ENCODE measurements at regions not wholly inside any gene's neighbourhood (a gene's known extent, or its start where the extent isn't known, plus 50 kb on each side); places are given as distances from the start of the nearest gene placed in this dataset.

DNA sequence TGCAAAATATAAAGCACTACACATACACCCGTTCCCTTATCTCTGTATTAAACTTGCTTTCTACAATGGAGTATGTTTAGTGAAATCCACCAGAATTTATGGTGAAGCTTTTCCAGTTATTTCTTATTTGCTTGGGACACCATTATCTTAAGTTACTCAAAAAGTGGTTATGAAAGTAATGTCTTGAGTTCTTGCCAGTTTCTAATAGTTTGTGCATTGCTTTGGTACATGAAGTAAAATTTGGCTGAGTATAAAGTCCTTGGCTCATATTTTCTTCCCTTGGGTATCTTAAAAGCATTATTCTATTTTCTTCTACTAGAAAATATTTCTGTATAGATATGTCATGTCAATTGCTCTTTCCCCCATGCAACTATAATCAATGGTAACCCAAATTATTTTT lies 85.2 kb downstream of the POLR1F start:
- DNase-seq (ENCODE audit: low spot score in 2 of 2) (no peak), FAIRE-seq (no peak)

DNA sequence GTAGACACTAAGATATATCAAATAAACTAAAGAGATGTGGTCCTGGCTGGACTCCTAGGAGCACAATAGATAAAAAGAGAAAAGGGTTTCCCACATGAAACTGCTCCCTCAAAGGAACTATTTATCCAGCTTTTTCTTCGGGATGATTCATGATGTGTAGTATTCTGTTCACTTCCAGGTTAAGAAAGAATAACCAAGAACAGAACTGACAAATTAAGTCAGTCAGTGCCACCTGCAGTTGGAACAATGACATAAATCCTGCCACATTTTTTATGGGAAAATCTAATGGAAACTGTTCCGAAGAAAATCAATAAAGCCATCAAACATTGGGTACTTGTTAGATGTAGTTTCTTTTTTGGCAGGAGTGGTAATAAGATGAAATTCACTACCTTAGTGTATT lies 87.1 kb downstream of the POLR1F start:
- FAIRE-seq (no peak), DNase-seq (ENCODE audit: low spot score in 2 of 2) (no peak)

DNA sequence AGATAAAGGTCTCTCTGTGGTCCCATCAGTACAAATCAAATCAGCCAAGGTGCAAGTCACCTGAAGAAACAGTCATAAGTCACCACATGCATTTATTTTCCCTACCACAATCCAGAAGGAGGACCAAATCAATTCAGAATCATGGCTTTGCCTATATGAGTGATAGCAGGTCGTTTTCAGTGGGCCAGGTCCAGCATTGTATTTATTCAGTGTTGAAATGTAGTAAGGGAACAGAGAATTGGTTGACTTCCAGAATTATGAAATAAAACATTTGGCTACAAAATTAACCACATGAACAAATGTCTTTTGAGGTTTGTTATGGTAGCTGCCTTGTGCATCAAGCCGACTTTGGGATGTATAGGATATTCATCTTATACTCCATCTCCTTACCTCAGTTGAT lies 88.4 kb downstream of the POLR1F start:
- DNase-seq (ENCODE audit: low spot score in 2 of 2) (no peak), FAIRE-seq (no peak)

DNA sequence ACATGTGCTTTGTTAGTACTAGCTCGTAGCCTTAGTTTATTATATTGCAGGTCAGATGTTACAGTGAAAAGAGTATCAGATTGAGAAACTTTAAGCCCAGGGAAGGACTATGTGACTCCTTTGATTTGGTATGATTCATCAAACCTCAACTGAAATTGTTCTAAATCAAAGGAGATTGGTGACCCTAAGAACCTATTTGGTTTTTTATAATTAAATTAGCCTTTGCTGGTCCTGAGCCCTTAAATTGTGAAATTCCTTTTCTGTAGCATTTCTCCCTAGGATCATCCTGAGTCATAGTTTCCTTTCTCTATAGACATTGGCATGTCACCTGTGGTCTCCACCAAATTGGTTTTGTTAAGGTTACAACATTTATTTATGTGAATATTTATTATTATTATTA lies 89.7 kb downstream of the POLR1F start:
- DNase-seq (ENCODE audit: low spot score in 2 of 2): no peak
- FAIRE-seq: no peak

DNA sequence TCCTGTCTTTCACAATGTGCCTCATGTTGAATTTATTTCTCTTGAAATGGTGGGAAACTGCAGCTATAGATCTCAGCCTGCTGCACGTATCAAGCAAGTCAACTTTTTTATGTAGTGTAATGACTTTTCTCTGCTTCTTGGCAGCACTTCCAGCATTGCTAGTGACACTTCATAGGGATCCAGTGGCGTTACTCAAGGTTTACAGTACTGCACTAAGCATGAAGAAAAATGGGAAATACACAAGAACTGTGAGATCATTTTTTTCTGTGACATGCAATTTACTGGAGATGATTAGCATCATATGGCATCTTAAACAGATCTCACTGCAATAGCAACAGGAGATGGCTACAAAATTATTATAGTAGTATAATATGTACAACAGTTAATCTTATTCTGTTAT lies 90.9 kb downstream of the POLR1F start:
- FAIRE-seq (no peak), DNase-seq (ENCODE audit: low spot score in 2 of 2) (no peak)

DNA sequence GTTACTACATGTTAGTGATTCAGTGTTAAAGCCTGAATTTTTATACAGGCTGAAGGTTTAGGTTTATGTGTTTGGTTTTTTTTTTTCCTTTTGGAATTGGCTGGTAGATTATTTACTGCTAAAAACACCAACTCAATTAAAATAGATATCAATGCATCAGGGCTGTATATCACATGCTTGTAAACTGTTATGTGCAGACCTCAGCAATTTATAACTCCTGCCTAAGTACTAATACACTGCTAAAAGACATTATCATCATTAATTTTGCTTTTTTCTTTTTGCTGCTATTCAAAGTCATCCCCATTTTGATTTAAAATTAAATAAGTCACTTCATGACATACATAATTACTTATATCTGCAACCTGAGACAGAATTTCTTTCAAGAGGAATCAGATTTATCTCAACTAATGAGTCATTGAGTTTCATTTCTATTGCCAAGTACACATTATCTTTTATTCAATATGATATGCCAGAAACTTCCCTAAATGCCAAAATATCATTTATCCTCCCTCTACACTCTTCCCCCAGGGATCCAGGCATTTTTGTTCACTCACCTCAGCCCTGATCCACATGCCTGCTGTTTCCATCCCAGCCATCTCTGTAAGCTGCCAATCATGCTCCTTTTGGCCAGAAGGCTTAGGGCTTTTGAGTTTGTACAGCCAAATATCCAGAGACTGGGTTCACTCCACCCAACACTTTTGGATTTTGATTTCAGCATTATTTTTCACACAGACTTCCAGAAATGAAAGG lies 98.5 kb downstream of the POLR1F start:
- DNase-seq (ENCODE audit: low spot score in 2 of 2): no peak
- no peak for FAIRE-seq

DNA sequence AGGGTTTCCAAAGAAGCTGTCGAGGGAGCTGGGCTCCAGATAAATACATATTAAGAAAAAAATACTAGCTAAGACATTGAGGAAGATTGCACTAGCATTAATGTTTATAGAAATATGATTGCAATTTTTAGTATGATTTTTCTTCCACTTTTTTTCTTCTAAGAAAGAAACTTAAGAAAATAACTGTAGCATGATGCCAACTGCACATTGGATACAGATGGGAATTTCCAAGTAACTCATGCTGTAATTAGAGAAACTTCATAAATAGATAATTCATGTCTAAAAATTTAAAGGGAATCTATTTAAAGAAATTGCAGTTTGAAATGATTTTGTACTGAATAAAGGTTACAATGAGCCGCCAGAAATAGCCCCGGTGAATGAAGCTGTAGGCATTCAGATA lies 119.4 kb downstream of the POLR1F start:
- FAIRE-seq (no peak), DNase-seq (ENCODE audit: low spot score in 2 of 2) (no peak)

DNA sequence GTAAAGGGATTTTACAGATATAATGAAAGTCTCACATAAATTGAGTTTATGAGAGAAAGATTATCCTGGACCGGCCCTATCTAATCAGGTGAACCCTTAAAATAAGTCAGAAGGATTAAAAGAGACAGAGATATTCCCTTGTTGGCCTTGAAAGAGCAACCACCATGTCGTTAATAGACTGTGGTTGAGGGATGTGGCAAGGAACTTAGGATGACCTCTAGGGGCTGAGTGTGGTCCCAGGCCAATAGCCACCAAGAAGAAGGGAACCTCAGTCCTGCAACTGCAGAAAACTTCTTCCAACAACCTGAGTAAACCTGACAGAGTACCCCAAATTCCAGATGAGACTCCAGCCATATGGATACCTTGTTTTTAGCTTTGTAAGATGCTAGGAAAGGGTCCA lies 121.5 kb downstream of the POLR1F start:
- FAIRE-seq: no peak
- no peak for DNase-seq (ENCODE audit: low spot score in 2 of 2)

DNA sequence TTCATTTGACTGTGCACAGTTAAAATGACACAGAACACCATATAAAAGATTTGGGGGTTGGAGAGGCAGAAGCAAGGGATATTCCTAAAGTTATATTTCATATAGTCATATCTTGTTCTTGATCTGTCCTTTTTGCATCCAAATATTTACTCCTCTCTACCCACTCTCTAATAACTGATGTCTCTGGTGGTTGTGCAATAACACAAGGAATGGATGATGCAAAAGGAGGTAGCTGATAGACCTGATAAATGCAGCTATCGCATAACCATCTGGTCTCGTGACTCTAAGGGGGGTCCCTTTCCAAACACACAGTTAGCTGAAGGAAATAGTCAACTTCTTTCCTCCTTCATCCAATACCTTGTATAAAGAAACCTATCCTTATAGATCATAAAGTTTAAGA lies 123.1 kb downstream of the POLR1F start:
- FAIRE-seq: no peak

DNA sequence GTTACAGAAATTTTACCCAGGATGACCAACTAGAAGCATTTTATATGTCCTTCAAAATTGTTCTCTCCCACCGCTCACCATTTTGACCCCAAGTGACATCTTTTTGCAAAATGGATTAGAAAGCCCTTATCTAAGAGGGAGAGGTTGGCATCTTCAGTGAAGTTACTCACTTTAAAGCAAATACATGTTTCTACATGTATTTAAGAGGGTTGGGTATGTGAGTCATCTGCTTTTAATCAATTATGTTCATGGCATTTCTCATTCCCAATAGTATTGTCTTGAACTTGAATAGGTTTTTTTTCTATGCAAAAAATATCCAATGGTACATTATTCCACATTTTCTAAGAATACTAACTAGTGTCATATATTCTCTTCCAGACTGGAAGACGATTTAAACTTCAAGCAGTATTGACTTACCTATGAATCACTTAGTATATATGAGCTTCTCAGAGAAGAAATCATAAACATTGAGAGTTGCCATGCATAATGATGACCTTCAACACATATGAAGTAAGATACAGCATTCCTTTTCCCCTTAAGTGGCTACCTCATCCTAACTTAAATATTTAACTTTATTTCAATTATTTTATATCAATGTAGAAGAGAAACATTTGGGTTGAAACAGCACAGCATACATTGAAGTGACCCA lies 132.8 kb downstream of the POLR1F start:
- FAIRE-seq (no peak), DNase-seq (ENCODE audit: low spot score in 2 of 2) (no peak)

More for the DNA sequence above, 123.1 kb downstream of the POLR1F start:
- no peak for DNase-seq (ENCODE audit: low spot score in 2 of 2)

DNA sequence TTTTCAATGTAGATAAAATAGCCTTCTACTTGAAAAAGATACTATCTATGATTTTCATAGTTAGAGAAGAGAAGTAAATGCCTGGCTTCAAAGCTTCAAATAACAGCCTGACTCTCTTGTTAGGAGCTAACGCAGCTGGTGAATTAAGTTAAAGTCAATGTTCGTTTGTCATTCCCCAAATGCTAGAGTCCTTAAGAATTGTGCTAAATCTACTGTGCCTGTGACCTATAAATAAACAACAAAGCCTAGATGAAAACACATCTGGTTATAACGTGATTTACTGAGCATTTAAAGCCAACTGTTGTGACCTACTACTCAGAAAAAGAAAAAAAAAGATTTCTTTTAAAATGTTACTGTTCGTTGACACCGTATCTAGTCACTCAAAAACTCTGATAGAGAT lies 134.7 kb downstream of the POLR1F start:
- FAIRE-seq (no peak), DNase-seq (ENCODE audit: low spot score in 2 of 2) (no peak)

DNA sequence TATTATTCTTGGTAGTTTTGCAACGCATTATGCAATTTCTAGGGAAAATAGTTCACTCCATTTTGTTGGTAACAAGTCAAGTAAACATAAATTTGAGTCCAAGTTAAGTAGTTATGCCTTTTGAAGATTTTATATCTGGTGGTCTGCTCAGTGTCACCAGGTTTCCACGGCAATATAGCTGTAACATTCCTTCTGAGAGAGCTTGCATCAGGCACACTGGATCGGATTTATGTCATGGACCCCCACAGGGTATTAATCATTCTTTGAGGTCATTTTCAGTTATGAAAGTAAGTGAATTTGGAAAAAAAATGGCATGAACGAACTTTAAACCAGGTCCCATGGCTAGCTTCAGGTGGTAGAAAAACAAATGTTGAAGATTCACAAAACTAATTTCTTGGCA lies 136.3 kb downstream of the POLR1F start:
- DNase-seq (ENCODE audit: low spot score in 2 of 2) (no peak), FAIRE-seq (no peak)

DNA sequence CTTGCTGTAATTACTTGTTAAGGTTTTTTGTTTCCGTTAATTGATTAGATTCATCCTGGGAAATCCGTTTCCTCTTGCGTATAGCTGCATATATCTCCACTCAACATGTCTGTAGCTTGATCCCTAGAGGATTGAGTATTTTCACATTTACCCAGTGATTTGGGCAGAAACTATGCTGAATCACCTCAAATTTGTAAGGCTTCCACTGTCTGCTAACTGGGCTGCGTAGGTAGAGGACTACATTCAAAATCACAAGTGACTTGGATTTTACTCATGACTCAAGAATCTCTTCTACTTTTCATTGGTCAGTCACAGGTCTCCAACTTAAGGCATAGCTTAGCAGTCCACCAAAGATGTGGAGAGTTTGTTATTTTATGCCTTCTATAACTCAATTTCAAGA lies 141.8 kb downstream of the POLR1F start:
- no peak for DNase-seq (ENCODE audit: low spot score in 2 of 2)
- FAIRE-seq: no peak

DNA sequence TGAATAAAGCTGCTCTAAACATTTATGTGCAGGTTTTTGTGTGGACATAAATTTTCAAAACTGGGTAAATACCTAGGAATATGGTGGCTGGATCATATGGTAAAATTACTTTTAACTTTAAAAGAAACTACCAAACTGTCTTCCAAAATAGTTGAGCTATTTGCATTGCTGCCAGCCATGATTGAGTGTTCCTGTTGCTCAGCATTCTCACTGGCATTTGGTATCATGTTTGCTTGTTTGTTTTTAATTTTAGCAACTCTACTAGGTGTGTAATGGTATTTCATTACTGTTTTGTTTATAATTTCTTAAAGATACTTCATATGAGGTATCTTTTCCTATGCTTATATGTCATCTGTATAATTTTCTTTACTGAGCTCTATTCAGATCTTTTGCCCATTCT lies 143.2 kb downstream of the POLR1F start:
- FAIRE-seq (no peak), DNase-seq (ENCODE audit: low spot score in 2 of 2) (no peak)

DNA sequence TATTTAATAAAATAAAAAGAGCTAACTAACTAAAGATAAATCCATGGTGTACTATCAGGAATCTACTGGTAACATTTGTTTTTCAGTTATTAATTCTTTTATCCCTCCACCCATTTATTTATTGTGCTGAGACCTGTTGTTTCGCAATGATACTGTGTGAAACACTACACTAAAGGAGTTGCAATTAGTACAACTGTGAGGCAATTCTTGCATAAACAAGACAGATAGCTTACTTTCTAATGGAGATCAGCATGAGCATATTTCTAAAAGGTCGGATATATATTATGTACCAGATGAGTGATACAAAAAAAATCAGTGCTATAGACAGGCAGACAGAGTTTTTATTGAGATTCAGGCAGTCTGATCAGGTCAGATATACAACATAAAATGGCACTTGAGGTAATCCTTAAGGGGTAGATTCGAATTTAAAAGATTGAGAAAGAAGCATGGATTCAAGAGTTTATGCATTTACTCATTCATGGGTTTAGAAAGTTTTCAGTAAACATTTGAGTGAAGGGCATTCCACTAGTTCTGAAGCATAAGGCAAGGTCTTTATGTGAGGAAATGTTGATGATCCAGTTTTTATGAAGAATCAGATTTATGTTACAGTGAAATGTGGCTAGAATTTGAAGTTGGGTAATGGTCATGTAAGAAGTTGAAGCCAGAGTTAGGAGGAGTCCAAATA lies 147.6 kb downstream of the POLR1F start:
- DNase-seq (ENCODE audit: low spot score in 2 of 2) (no peak), FAIRE-seq (no peak)

DNA sequence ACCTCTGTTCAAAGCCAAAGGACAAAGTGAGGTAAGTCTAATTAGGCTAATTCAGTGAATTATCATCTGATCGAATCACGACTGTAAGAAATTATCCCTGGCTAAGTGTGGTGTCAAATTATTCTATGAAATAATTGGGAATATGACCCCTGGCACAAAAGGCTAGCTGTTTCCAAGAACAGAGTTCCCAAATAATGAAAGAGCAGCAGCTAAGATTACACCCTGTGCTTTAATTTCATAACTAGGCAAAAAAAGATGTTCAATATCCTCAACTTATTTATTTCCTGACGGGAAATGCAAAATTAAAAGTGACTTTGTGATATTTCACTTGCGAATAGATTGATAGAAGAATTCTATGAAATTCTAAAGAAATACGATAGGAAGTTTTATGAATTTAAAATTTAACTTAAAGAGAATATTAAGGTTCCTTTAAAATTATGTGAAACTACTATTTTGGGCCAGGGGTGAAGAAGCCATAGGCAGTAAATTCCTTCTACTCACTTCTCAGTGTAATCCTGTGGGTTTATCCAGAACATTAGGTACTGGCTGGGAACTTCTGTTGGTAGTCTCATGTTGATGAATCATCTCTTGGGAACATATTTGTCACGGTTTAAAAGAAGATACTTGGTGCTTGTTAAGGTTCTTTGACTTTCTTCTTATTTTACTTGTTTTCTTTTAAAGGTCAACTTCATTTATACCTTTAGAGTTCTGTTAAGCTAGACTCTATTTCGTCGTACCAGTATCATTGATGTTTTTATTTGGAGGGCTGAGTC lies 148.5 kb downstream of the POLR1F start:
- DNase-seq (ENCODE audit: low spot score in 2 of 2) (no peak), FAIRE-seq (no peak)

DNA sequence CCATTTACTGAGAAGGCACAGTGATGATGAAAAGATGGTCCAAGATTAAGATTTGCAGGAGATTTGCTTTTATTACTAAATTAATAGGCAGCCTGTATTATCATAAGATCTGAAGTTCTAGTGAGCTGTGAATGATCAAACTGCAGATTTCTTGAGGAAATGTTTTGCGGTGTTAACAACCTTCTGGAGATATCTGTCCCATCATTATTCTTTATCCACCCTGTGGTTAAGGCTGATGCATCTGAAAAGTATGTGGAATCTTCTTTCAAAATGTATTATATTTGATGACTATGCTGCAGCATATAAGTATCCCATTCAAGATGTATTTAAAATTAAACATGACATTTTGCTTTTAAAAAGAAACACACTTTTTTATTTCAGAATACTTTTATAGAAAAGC lies 150.3 kb downstream of the POLR1F start:
- DNase-seq (ENCODE audit: low spot score in 2 of 2) (no peak), FAIRE-seq (no peak)

DNA sequence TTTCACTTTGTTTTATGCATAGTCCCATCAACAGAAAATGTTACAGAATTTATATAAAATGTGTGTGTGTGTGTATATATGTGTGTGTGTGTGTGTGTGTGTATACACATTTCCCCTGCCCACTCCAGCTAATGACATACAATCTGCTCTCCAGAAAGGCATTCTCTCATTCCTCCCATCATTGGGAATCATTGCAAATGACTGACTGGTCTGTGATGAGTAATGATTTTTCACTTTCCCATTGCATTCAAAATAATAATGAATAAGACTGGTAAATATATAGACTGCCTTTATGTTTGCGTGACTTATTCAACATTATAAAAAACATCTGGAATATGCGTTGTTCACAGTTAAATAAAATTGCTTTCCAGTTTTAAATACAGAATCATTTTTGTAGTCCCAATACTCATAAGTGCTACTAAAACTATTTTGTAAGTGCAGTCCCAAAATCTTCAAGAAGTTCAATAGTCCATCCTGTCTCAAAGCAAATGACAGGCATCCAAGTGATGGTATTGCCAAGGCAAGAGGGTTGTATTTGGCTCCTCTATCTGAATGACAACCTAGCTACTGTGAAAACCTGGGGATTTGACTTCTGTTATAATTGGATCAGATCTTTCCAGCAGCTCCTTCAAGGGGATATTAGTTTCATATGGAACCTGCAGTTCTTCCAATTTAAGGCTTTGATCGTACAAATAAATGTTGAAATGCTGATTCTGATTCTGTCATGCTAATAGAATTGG lies 150.9 kb downstream of the POLR1F start:
- FAIRE-seq: no peak
- DNase-seq (ENCODE audit: low spot score in 2 of 2): no peak

DNA sequence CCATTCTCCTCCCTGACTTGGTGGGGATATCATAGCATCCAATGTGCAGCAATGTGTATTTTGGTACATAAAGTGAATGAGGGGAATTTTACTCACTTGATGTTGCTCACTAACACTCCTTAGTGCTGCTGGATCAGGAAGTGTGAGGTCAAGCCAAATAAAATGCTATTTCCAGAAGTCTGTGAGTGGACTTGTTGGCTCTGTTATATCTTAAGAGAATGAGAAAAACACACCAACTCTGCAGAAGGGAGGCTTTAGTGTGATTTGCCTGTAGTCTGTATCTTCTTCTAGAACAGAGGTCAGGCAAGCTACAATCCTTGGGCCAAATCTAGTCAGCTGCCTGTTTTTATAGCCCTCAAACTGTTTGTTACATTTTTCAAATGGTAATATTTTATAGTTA lies 154.3 kb downstream of the POLR1F start:
- FAIRE-seq (no peak), DNase-seq (ENCODE audit: low spot score in 2 of 2) (no peak)

DNA sequence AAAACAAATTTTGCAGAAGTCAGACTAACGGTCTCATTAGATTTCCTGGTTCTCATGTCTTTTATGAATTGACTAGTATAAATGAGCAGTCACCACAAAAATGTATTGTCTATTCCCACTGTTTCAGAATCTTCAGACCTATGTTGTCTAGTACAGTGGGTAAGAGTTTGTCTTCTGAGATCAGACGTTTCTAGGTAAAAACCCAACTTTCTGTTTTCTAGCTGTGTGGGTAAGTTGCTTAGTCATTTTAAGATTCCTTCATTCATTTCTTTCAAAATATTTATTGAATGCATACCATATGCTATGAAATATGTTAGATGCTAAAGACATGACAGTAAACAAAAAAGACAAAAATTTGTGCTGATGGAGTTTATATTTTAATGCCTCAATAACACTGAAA lies 156.3 kb downstream of the POLR1F start:
- FAIRE-seq (no peak), DNase-seq (ENCODE audit: low spot score in 2 of 2) (no peak)
